ENCODE measurements at regions not wholly inside any gene's neighbourhood (a gene's known extent, or its start where the extent isn't known, plus 50 kb on each side); places are given as distances from the start of the nearest gene placed in this dataset.

- TF ChIP-seq CTCF (conservative IDR thresholded peaks at IDR 0.05; ENCODE audit: low read depth, low read length), result no peak
- TF ChIP-seq MXI1 (IDR thresholded peaks at IDR 0.05; ENCODE audit: borderline replicate concordance, low read depth, low read length), result no peak
- no peak for TF ChIP-seq BHLHE40 (IDR thresholded peaks at IDR 0.05; ENCODE audit: low read depth, low read length)
- no peak for TF ChIP-seq CEBPB (IDR thresholded peaks at IDR 0.05; ENCODE audit: low read depth, low read length)
These were observed 288.9 kb upstream of the VLDLR start for GRCh38 chr9:2332663-2333062.

Data from IMR-90 (cell line).